OCI-LY1 (cell line): ENCODE measurements at regions not wholly inside any gene's neighbourhood (a gene's known extent, or its start where the extent isn't known, plus 50 kb on each side); places are given as distances from the start of the nearest gene placed in this dataset.

ENCODE experiments used
- H2AFZ ChIP-seq: fragments of 200-600 bp; sonication (generic), shearing (Covaris generic); 2 replicates; pipeline ENCODE4 v1.6.0; 2014; ENCODE audit warnings: antibody characterized with exemption, mild to moderate bottlenecking, low read length
- H3F3A ChIP-seq: fragments of 200-600 bp; sonication (generic), shearing (Covaris generic); 2 replicates; pipeline ENCODE4 v1.6.0; 2014; ENCODE audit warnings: mild to moderate bottlenecking, antibody characterized with exemption, low read length, moderate library complexity; ENCODE audit not compliant: insufficient read depth
- H3K27ac ChIP-seq: fragments of 200-600 bp; sonication (generic); 2 replicates; pipeline ENCODE4 v1.5.1; 2014; ENCODE audit warnings: low read length, mixed run types, mild to moderate bottlenecking, low read depth; ENCODE audit not compliant: poor library complexity, severe bottlenecking
- H3K27me3 ChIP-seq: fragments of 200-600 bp; sonication (generic); 2 replicates; pipeline ENCODE4 v1.6.0; 2014; ENCODE audit warnings: antibody characterized with exemption, mild to moderate bottlenecking, low read length, moderate library complexity; ENCODE audit not compliant: insufficient read depth
- H3K36me3 ChIP-seq: fragments of 200-600 bp; sonication (generic); 2 replicates; pipeline ENCODE4 v1.6.1; 2014; ENCODE audit warnings: mild to moderate bottlenecking, antibody characterized with exemption, low read length, moderate library complexity, mixed read lengths; ENCODE audit not compliant: insufficient read depth
- H3K4me1 ChIP-seq: fragments of 200-600 bp; sonication (generic); 2 replicates; pipeline ENCODE4 v1.5.1; 2014; ENCODE audit warnings: mild to moderate bottlenecking, low read length, moderate library complexity; ENCODE audit not compliant: insufficient read depth, severe bottlenecking
- H3K4me2 ChIP-seq: fragments of 200-600 bp; sonication (generic), shearing (Covaris generic); 2 replicates; pipeline ENCODE4 v1.6.1; 2014; ENCODE audit warnings: low read length
- H3K4me3 ChIP-seq: fragments of 200-600 bp; sonication (generic); 2 replicates; pipeline ENCODE4 v1.5.1; 2014; ENCODE audit warnings: low read length, low read depth, mild to moderate bottlenecking, mixed read lengths; ENCODE audit not compliant: poor library complexity, severe bottlenecking
- H3K79me2 ChIP-seq: fragments of 200-600 bp; shearing (Covaris generic); 2 replicates; pipeline ENCODE4 v1.6.1; 2016; ENCODE audit warnings: mixed run types, low read length, mixed read lengths; ENCODE audit not compliant: insufficient read depth
- H3K9ac ChIP-seq: fragments of 200-600 bp; sonication (generic), shearing (Covaris generic); 2 replicates; pipeline ENCODE4 v1.6.1; 2014; ENCODE audit warnings: mild to moderate bottlenecking, low read length, mixed read lengths
- H3K9me2 ChIP-seq: fragments of 200-600 bp; sonication (generic), shearing (Covaris generic); 2 replicates; pipeline ENCODE4 v1.6.1; 2014; ENCODE audit warnings: low read depth, mild to moderate bottlenecking, low read length, mixed read lengths
- H3K9me3 ChIP-seq: fragments of 200-600 bp; shearing (Covaris generic); 2 replicates; pipeline ENCODE4 v1.6.1; 2014; ENCODE audit warnings: low read length, mixed read lengths
- H4K20me1 ChIP-seq: fragments of 200-600 bp; sonication (generic), shearing (Covaris generic); 2 replicates; pipeline ENCODE4 v1.6.0; 2016; ENCODE audit warnings: mild to moderate bottlenecking, low read length; ENCODE audit not compliant: insufficient read depth
- CTCF ChIP-seq: fragments of 200-600 bp; sonication (generic), shearing (Covaris generic); IDR thresholded peaks from 2 replicates; pipeline ENCODE4 v1.5.1; 2017; ENCODE audit warnings: mild to moderate bottlenecking, antibody characterized with exemption, low read length, moderate library complexity, mixed read lengths
- EZH2 ChIP-seq: fragments of 200-600 bp; sonication (generic), shearing (Covaris generic); IDR thresholded peaks from 2 replicates; pipeline ENCODE4 v1.8.0; 2017; ENCODE audit warnings: borderline replicate concordance, mixed run types, mild to moderate bottlenecking, antibody characterized with exemption, low read length, moderate library complexity, mixed read lengths

DNA sequence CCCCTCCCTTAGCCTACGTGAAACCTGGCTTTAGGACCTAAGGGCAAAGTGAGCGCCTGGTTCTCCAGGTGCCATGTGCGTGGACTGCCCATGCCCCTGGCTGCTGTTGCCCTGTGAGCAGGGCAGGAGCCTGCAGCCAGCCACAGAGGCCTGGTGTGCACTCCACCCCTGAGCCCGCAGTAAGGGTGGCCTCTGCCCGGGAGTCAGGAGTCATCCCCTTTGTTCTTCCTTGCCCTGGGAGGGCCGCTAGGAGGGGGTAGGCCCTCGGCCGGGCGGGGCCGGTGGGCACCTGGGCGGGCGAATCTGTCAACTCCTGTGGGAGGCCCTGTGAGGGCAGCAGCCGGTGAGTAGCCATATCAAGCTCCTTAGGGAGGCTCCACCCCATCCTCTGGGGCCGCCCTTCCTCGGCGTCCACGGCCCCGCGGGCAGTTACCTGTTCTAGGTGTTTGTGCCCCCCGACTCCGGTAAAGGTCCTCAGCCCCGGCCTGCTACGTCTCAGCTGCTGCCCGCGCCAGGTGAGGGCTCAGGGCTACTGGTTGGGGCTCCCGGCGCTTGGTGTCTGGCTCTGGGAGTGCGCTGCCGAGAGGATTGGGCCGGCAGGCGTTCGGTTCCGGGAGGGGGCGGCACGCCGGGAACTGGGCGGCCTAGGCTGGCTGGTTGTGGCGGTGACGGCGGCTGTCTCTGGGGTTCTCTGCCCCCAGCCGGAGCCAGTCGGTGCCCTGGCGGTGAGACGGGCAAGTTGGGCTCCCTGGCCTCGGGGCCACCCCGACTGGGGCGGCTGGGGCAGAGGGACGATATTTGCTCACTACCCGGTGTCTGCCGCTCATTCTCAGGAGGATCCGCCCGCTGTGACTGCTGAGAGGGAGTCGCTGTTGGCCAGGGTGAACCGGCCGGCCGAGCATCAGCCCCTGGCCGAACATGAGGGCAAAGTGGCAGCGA lies 1060.2 kb downstream of the TECRL start:
- no peaks in the 10 kb centered on the region for H4K20me1 ChIP-seq

GRCh38 chr4:63325140-63325539 lies 1084.1 kb downstream of the TECRL start:
- Histone ChIP-seq H4K20me1 (no peaks in the 10 kb centered on the region), H3K4me2 (no peak overlapping the region), H3K4me3 (no peak overlapping the region), H3K9me2 (no peaks in the 10 kb centered on the region), H3F3A (no peaks in the 10 kb centered on the region), H3K9ac (no peak overlapping the region), H3K79me2 (no peaks in the 10 kb centered on the region), H3K36me3 (no peaks in the 10 kb centered on the region), H2AFZ (no peak overlapping the region), H3K4me1 (no peaks in the 10 kb centered on the region), H3K9me3 (no peaks in the 10 kb centered on the region), H3K27me3 (no peaks in the 10 kb centered on the region), H3K27ac (no peak overlapping the region)
- TF ChIP-seq CTCF: no peak
- TF ChIP-seq EZH2: no peak

More for the DNA sequence above, 1060.2 kb downstream of the TECRL start:
- H2AFZ ChIP-seq: no peak overlapping the region
- no peak overlapping the region for H3K27ac ChIP-seq
- no peak overlapping the region for H3K4me3 ChIP-seq
- no peak overlapping the region for H3K9ac ChIP-seq
- no peaks in the 10 kb centered on the region for H3K9me3 ChIP-seq
- H3K4me1 ChIP-seq: no peaks in the 10 kb centered on the region
- no peaks in the 10 kb centered on the region for H3K79me2 ChIP-seq
- H3K27me3 ChIP-seq: no peaks in the 10 kb centered on the region
- no peak overlapping the region for H3K4me2 ChIP-seq
- H3K9me2 ChIP-seq: no peaks in the 10 kb centered on the region
- H3F3A ChIP-seq: no peaks in the 10 kb centered on the region
- no peak for TF ChIP-seq EZH2
- no peak for TF ChIP-seq CTCF
- no peaks in the 10 kb centered on the region for H3K36me3 ChIP-seq

DNA sequence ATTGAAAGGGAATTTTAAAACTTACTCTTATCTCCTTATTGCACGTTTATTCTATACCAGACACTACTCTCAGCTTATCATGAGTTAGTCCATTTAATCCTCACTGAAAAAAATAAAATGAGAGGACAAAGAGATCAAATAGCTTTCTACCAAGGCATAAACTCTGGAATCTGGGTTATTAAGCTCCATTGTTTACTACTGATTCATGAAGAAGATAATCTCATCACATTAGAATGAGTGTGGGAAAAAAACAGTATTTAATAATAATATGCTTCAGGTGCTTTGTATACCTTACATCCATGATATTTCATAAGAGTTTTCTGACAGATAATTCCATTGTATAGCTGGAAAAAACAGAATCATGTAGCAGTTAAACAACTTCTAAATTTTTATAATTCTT lies 1092.6 kb downstream of the TECRL start:
- no peak overlapping the region for H3K9ac ChIP-seq
- H3K4me1 ChIP-seq: no peaks in the 10 kb centered on the region
- no peak overlapping the region for H3K4me2 ChIP-seq
- no peaks in the 10 kb centered on the region for H3K36me3 ChIP-seq
- H3K4me3 ChIP-seq: no peak overlapping the region
- H3K27me3 ChIP-seq: no peaks in the 10 kb centered on the region
- no peak overlapping the region for H3K27ac ChIP-seq
- no peaks in the 10 kb centered on the region for H3K9me3 ChIP-seq
- H4K20me1 ChIP-seq: no peaks in the 10 kb centered on the region
- no peak overlapping the region for H2AFZ ChIP-seq
- H3K9me2 ChIP-seq: no peaks in the 10 kb centered on the region
- no peaks in the 10 kb centered on the region for H3F3A ChIP-seq
- TF ChIP-seq EZH2 (no peak), CTCF (no peak)
- no peaks in the 10 kb centered on the region for H3K79me2 ChIP-seq
